Endothelial cell of umbilical vein (primary cell): ENCODE measurements at regions not wholly inside any gene's neighbourhood (a gene's known extent, or its start where the extent isn't known, plus 50 kb on each side); places are given as distances from the start of the nearest gene placed in this dataset.

Experiments used
- BruUV-seq: library from RNA; stranded (reverse); fragments of 400-500 nt; replicated peaks from 2 replicates; lab custom pipeline; 2021; lab: Mats Ljungman, UMichigan
- CTCF ChIA-PET: fragments of 300-600, 350-600 bp; sonication (Branson Sonifier 250); formaldehyde crosslinking; loops from one replicate; lab custom pipeline; 2021; ENCODE audit warnings: antibody characterized with exemption, inconsistent platforms; lab: Charles Lee
- POLR2A ChIA-PET: fragments of 300-600, 350-600 bp; sonication (Branson Sonifier 250); formaldehyde crosslinking; loops from one replicate; lab custom pipeline; 2021; ENCODE audit warnings: antibody characterized with exemption, inconsistent platforms; lab: Charles Lee
- DNase-seq: peaks from one replicate; pipeline ENCODE4 v3.0.0-alpha.2; 2011; ENCODE audit warnings: low read depth, low spot score
- FAIRE-seq: peaks from 2 replicates; lab custom pipeline; 2011; peaks lifted over from hg19 to GRCh38; lab: Jason Lieb, UNC
- H2AFZ ChIP-seq: 2 replicates; pipeline ENCODE4 v1.6.0; 2012; ENCODE audit warnings: low read depth, low read length, control low read depth, inconsistent platforms
- H3K27ac ChIP-seq: 2 replicates; pipeline ENCODE4 v1.5.1; 2011; ENCODE audit warnings: low read depth, mild to moderate bottlenecking, control low read depth, low read length, moderate library complexity; ENCODE audit not compliant: insufficient read depth
- H3K27me3 ChIP-seq, 2 experiments: 2 replicates each; pipeline versions ENCODE4 v1.6.0 to v1.6.1; 2011; ENCODE audit warnings: low read length in 2 of 2, mixed read lengths in 1 of 2; ENCODE audit not compliant: control insufficient read depth in 2 of 2, insufficient read depth in 2 of 2
- H3K36me3 ChIP-seq, 2 experiments: 2 replicates in 1 of 2; 3 replicates in 1 of 2; pipeline ENCODE4 v1.5.1; 2011; ENCODE audit warnings: low read length in 2 of 2, mild to moderate bottlenecking in 1 of 2, moderate library complexity in 1 of 2; ENCODE audit not compliant: control insufficient read depth in 2 of 2, insufficient read depth in 2 of 2; ENCODE audit errors: extremely low read depth in 1 of 2
- H3K4me1 ChIP-seq: 3 replicates; pipeline ENCODE4 v1.5.1; 2011; ENCODE audit warnings: mild to moderate bottlenecking, low read length; ENCODE audit not compliant: control insufficient read depth, insufficient read depth; ENCODE audit errors: extremely low read depth
- H3K4me2 ChIP-seq: 2 replicates; pipeline ENCODE4 v1.6.1; 2011; ENCODE audit warnings: low read length, control low read depth, mixed read lengths; ENCODE audit not compliant: insufficient read depth
- H3K4me3 ChIP-seq, 3 experiments: fragments of 200-600 bp in 1 of 3; sonication (generic), shearing (Covaris generic) in 1 of 3; replicated peaks in 1 of 3; 2 replicates each; pipeline ENCODE4 v1.5.1; 2011 to 2016; ENCODE audit warnings: control low read depth in 3 of 3, low read length in 3 of 3, mild to moderate bottlenecking in 2 of 3, inconsistent platforms in 1 of 3, low read depth in 1 of 3, moderate library complexity in 1 of 3; ENCODE audit not compliant: insufficient read depth in 1 of 3
- H3K79me2 ChIP-seq: 2 replicates; pipeline ENCODE4 v1.6.0; 2012; ENCODE audit warnings: low read length, inconsistent platforms; ENCODE audit not compliant: control insufficient read depth, insufficient read depth
- H3K9ac ChIP-seq: replicated peaks from 2 replicates; pipeline ENCODE3; 2011; ENCODE audit warnings: low read length, control low read depth; ENCODE audit not compliant: insufficient read depth; ENCODE audit errors: extremely low read depth
- H3K9me1 ChIP-seq: replicated peaks from 3 replicates; pipeline ENCODE4 v1.6.0; 2011; ENCODE audit warnings: mild to moderate bottlenecking, low read length; ENCODE audit not compliant: control insufficient read depth, insufficient read depth; ENCODE audit errors: extremely low read depth
- H3K9me3 ChIP-seq: replicated peaks from 2 replicates; pipeline ENCODE4 v1.5.1; 2012; ENCODE audit warnings: low read length, inconsistent platforms; ENCODE audit not compliant: control insufficient read depth, insufficient read depth
- H4K20me1 ChIP-seq: replicated peaks from 2 replicates; pipeline ENCODE3; 2011; ENCODE audit warnings: mild to moderate bottlenecking, low read length; ENCODE audit not compliant: control insufficient read depth, insufficient read depth; ENCODE audit errors: extremely low read depth
- EZH2 ChIP-seq: IDR thresholded peaks from 2 replicates; pipeline ENCODE4 v1.6.1; 2012; ENCODE audit warnings: borderline replicate concordance, low read depth, mild to moderate bottlenecking, moderate library complexity, low read length, inconsistent platforms; ENCODE audit not compliant: severe bottlenecking
- FOS ChIP-seq: IDR thresholded peaks from 2 replicates; pipeline ENCODE4 v1.6.1; 2011; ENCODE audit warnings: mild to moderate bottlenecking, low read length, moderate library complexity, borderline replicate concordance; ENCODE audit not compliant: insufficient read depth
- GATA2 ChIP-seq: IDR thresholded peaks from 2 replicates; pipeline ENCODE4 v1.7.0; 2011; ENCODE audit warnings: low read depth, mild to moderate bottlenecking, moderate library complexity, mixed read lengths, low read length; ENCODE audit not compliant: insufficient read length, insufficient read depth
- JUN ChIP-seq: IDR thresholded peaks from 2 replicates; pipeline ENCODE4 v1.6.1; 2011; ENCODE audit warnings: borderline replicate concordance, low read depth; ENCODE audit not compliant: insufficient read length, insufficient read depth
- MAX ChIP-seq: IDR thresholded peaks from 2 replicates; pipeline ENCODE4 v1.6.1; 2011; ENCODE audit not compliant: insufficient read depth, insufficient read length
- MYC ChIP-seq: IDR thresholded peaks from one replicate; pipeline ENCODE4 v1.6.1; 2011; ENCODE audit warnings: mild to moderate bottlenecking, low read depth, low read length
- POLR2A ChIP-seq: IDR thresholded peaks from 2 replicates; pipeline ENCODE4 v1.6.1; 2012; ENCODE audit warnings: low read depth, mild to moderate bottlenecking, control low read depth, low read length
- POLR2AphosphoS5 ChIP-seq: IDR thresholded peaks from 2 replicates; pipeline ENCODE4 v1.6.1; 2012; ENCODE audit warnings: low read depth, mild to moderate bottlenecking, control low read depth, low read length, moderate library complexity; ENCODE audit not compliant: insufficient read depth
- dilution Hi-C: fragments of 300-500 bp; cut with MboI; formaldehyde crosslinking; loops from one replicate; pipeline ENCODE4 v1.15.0; 2019; ENCODE audit warnings: low sequenced_read_pairs; ENCODE audit not compliant: extremely low pct_ligation_motif_present
- intact Hi-C: fragments of 100-400 bp; cut with micrococcal nuclease; formaldehyde crosslinking; loops from one replicate; pipeline ENCODE4 v1.10.0; 2022
- TF ChIP-seq, protein P1 (sequence below), 2 donors: IDR thresholded peaks; 1 replicate in 1 of 2; 2 replicates in 1 of 2; pipeline ENCODE4 v1.5.1; 2011; ENCODE audit warnings: low read length in 2 of 2, mild to moderate bottlenecking in 2 of 2, moderate library complexity in 2 of 2, control low read depth in 1 of 2, inconsistent platforms in 1 of 2, low read depth in 1 of 2; ENCODE audit not compliant: insufficient read depth in 1 of 2; ENCODE audit errors: extremely low read depth in 1 of 2

DNA sequence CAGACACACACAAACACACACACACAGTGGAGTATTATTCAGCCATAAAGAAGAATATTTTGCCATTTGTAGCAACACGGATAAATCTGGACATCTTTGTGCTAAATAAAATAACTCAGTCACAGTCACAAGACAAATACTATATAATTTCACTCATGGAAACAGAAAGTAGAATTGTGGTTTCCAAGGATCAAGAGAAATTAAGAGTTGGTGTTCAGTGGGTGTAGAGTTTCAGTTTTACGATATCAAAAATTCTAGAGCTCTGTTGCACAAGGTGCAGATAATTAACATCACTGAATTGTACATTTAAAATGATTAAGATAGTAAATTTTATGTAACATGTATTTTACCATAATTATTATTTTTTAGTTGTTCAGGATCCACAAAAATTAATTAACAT is 1235.0 kb downstream of the XPNPEP1 start:
- intact Hi-C loops (no loop called here), dilution Hi-C loops (no loop called here)
- no peak overlapping the region for H2AFZ ChIP-seq
- no peak for FAIRE-seq
- H3K27me3 ChIP-seq = no peaks in the 10 kb centered on the region
- no peak overlapping the region for H3K27ac ChIP-seq
- peaks cover 2% of the 10 kb centered on the region for H3K9me3 ChIP-seq
- CTCF ChIA-PET = no interaction called here
- H3K4me2 ChIP-seq = no peak overlapping the region
- H3K9me1 ChIP-seq = no peaks in the 10 kb centered on the region
- DNase-seq = no peak
- H3K4me3 ChIP-seq = no peak overlapping the region
- no TSS peak for BruUV-seq
- H3K4me1 ChIP-seq = no peaks in the 10 kb centered on the region
- no peaks in the 10 kb centered on the region for H4K20me1 ChIP-seq
- H3K36me3 ChIP-seq = no peaks in the 10 kb centered on the region
- H3K79me2 ChIP-seq = no peaks in the 10 kb centered on the region
- POLR2A ChIA-PET = no interaction called here
- no peak for TF ChIP-seq GATA2
- TF ChIP-seq POLR2AphosphoS5 = no peak
- no peak for TF ChIP-seq JUN
- TF ChIP-seq EZH2 = no peak
- TF ChIP-seq, protein P1, sequence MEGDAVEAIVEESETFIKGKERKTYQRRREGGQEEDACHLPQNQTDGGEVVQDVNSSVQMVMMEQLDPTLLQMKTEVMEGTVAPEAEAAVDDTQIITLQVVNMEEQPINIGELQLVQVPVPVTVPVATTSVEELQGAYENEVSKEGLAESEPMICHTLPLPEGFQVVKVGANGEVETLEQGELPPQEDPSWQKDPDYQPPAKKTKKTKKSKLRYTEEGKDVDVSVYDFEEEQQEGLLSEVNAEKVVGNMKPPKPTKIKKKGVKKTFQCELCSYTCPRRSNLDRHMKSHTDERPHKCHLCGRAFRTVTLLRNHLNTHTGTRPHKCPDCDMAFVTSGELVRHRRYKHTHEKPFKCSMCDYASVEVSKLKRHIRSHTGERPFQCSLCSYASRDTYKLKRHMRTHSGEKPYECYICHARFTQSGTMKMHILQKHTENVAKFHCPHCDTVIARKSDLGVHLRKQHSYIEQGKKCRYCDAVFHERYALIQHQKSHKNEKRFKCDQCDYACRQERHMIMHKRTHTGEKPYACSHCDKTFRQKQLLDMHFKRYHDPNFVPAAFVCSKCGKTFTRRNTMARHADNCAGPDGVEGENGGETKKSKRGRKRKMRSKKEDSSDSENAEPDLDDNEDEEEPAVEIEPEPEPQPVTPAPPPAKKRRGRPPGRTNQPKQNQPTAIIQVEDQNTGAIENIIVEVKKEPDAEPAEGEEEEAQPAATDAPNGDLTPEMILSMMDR (IDR thresholded peaks at IDR 0.05; ENCODE audit: extremely low read depth in 1 of 2, insufficient read depth in 1 of 2, low read depth in 1 of 2, low read length in 2 of 2) = no peak
- TF ChIP-seq MAX = no peak
- no peak for TF ChIP-seq MYC
- TF ChIP-seq POLR2A = no peak
- TF ChIP-seq FOS = no peak
- H3K9ac ChIP-seq = no peak overlapping the region
